ENCODE measurements at regions not wholly inside any gene's neighbourhood (a gene's known extent, or its start where the extent isn't known, plus 50 kb on each side); places are given as distances from the start of the nearest gene placed in this dataset. TPM values are rescaled to one million over a fixed set of nuclear protein-coding genes. Genes with fewer than 3 reads are reported as not detected.

Small RNA genes lying in the stretch of these regions (small RNA-seq; reads per million reads assigned to genes)
- gene RNA5SP517 (ENCODE audit: insufficient read depth) = not detected

Data from H1 (cell line).